Central memory CD4-positive, alpha-beta T cell (primary cell): ENCODE measurements at regions not wholly inside any gene's neighbourhood (a gene's known extent, or its start where the extent isn't known, plus 50 kb on each side); places are given as distances from the start of the nearest gene placed in this dataset.
A peak's percentile ranks its signal among the peaks of the same experiment; 100 is the strongest.

ENCODE experiments used
- DNase-seq: peaks from one replicate; pipeline ENCODE4 v3.0.0; 2022

DNA sequence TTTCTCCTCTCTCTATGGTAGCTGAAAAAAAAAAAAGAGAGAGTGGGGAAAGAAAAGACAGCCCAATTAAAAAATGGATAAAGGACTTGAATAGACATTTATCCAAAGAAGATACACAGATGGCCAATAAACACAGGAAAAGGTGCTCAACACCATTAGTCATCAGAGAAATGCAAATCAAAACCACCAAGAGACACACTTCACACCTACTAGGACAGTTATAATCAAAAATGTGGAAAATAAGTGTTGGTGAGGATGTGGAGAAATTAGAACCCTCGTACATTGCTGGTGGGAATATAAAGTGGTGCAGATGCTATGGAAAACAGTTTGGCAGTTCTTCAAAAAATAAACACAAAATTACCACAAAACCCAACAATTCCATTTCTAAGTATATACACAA is 172.4 kb upstream of the GRIN2B start:
- DNase-seq, result no peak

DNA sequence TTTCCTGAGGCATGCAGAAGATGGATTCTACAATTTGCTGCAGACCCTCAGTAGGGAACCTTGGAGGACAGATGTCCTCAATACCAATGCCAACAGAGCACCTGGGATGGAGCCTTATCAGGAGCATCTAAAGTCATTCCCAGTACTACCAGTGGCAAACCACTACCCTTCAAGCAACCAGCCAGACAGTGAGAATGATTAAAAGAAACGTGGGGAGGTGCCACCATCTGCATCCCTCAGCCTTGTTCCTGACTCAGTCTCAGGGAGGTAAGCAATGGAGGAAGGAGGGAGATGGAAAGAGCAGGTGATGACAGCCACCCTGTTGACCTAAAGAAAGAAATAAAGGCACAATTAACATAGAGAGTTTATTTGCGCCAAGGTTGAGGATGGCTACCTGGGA is 175.2 kb upstream of the GRIN2B start:
- DNase-seq, result no peak

DNA sequence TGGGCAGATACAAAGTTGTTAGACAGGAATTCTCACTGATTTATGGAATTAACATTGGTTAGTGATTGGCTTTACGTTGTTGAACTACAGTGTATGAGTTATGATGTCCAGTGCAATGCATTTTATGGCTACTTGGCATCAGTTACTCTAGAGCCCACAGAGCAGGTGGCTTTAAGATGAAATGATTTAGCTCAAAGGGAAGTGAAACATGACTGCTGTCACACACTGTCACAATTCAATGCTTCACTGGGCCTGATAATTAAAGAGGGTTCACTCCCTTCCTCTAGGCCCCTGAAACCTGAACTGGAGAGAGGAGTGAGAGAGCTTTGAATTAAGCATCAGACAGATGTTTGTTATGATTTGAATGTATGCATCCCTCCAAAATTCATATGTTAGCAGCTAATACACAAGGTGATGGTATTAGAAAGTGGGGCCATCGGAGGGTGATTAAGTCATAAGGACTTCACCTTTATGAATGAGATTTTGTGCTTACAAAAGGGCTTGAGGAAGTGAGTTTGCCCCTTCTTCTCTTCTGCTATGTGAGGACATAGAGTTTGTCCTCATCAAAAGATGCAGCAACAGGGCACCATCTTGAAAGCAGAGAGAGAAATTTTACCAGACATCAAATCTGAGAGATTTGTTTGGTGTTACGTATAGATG is 175.8 kb upstream of the GRIN2B start:
- DNase-seq, result no peak

DNA sequence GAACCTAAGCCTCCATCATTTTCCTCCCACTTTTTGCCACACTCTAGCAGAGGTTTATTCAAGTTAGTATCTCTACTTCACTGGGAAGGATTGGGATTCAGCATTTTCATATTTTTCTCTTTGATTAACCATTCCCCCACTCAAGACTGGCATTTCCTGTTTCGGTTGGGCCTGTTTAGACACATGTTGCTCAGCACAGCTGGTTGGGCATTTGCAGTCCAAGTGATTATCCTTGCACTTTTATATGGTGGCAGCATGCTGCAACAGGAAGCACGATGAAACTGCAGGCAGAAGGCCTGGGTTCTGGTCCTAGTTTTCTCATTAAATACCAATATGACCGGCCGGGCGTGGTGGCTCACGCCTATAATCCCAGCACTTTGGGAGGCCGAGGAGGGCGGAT is 182.9 kb upstream of the GRIN2B start:
- DNase-seq, result no peak

DNA sequence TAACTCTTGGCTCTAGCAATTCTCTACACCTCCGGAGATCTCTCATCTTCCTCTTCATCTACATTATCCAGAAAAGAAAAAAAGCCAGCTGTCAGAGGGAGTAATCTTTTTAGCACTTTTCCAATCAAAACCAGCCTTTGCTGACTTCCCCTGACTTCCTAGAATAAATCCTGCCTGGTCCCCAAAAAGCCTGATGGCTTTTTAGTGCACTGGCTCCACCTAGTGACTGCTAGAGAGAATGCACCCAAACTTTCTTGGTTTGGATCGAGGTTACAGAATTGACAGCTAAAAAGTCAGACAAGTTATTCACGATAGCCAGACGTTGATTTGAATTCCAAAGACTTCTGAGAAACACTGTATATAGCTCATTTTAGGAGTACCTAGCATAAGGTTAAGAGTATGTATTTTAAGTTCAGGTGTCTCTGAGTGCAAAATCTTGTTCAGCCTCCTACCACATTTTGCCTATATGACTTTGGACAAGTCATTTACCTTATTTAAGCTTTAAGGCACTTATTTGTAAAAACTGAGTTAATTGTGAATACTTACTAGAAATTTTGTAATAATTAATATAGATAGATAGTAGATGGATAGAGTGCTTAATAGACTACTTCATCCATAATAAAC is 185.7 kb upstream of the GRIN2B start:
- peak; percentile 11 for DNase-seq

DNA sequence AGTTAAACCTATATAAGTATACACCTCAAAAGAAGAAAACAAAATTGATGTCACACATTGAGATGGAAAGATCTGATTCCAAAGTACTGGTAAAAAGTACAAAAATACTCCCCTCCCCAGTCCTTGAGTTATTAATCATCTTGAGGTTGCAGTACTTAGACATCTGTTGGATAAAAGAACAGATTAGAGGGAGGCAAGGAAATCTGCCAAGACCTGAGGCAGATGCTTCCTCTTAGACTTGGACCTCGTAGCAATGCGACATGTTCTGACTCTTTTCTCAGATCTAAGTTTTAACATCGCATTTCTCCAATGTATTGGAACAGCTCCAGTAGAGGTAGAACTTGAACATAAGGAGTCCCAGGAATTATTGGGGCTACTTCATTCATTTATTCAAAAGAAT is 187.9 kb upstream of the GRIN2B start:
- DNase-seq, result no peak

DNA sequence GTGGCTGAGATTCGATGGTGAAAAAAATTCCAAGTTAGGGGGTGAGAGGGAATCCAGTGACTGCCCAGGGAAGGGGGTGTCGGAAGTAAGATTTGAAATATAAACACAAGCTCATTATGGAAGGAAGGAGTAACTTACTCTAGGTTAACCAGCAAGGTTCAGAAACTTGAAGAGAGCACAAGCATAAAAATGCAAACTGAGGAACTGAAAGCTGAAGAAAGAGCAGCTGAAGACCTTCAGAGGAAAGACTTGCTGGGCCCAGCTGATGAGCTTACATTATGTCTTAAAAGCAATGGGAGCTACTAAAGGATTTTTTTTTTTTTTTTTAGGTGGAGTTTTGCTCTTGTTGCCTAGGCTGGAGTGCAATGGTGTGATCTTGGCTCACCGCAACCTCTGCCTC is 189.7 kb upstream of the GRIN2B start:
- DNase-seq, result no peak

DNA sequence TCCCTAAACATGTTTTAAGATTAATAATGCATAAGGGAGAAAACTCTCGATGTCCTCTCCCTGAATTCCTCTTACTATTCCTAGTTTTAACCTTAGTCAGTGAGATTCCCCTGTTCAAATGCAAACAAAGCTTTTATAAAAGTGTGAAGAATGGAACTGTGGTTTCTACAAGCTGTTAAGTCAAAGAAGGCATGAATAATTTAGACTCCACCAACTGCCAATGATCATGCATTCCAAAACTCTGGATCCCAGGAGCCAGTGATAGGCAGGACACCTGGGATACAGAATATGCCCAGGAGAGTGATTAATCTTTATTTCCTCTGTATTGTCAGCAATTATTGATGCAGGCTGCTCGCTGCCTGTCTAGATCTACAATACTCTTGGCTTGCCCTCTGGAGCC is 190.3 kb upstream of the ATF7IP start:
- DNase-seq, result no peak

DNA sequence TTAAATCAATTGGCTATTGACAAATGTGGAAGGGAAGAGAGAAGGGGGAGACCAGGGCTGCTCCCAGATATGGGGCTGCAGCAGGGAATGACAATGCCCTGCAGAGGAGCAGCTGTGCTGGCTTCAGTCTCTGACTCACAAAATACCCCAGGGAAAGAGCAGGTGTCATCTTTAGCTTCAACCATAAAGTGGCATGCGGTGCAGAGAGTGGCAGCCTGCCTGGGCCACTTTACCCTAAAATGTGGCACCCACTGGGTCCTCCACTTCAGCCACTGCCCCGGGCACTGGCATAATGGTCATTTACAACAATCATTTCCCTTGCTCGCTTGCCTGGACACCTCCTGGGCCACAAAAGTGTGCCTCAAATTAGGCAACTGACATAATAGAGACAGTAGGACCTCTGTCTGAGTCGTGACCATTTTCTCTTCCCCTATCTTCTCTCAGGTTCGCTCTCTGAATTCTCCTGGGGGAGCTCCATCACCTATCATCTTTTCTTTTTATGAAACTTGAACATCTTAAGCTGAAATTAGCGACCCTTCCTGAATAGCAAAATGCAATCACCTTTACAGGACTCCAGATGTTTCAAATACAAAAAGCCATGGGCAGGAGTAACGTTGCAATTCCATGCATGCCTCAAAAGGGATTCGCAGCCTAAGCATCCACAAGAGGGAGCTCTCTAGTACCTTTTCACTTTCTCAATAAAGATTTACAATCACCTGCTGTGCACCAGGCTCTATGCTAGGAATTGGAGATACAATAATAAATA is 179.9 kb upstream of the ATF7IP start:
- no peak for DNase-seq

DNA sequence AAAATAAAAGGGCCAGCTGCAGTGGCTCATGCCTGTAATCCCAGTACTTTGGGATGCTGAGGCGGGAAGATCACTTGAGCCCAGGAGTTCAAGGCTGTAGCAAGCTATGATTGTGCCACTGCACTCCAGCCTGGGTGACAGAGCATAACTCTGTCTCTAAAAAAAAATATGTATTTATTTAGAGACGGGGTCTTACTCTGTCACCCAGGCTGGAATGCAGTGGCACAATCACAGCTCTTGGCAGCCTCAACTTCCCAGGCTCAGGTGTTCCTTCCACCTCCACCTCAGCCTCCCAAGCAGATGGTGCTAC is 179.3 kb upstream of the ATF7IP start:
- DNase-seq, result no peak

DNA sequence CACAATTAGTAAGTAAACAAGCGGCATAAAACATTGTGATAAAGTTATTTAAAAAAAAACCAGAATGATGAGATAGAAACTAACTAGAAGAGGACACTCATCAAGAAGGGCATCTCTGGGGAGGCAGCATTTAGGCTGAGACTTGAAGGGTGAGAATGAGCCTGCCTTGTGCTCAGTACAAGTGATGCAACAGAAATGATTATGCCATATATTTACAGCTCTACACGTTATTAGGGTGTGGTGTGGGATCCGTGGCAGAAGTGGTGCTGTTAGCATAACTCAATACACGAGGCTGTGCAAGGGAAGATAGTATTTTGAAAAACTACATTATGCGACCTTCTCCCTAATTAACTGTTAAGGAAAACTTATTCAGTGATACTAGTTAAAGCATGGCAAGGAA is 178.5 kb upstream of the ATF7IP start:
- DNase-seq, result no peak

DNA sequence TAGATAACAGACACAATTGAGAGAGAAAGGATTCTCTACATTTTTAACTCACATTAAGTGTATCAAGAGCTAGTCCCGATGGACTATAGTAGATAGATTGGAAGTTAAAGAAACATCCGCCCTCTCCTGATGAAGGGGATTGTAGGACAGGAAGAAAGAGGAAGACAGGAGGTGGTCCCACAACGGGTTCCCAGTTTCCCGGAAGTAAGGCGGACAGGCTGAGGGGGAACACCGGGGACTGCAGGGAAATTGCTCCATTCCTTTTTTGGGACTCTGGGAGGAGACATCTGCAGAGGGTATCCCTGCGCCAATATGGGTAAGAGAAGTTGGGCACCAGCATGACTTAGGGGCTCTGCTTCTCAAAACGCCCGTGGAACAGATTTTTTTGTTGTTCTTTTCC is 177.5 kb upstream of the ATF7IP start:
- DNase-seq, result no peak

DNA sequence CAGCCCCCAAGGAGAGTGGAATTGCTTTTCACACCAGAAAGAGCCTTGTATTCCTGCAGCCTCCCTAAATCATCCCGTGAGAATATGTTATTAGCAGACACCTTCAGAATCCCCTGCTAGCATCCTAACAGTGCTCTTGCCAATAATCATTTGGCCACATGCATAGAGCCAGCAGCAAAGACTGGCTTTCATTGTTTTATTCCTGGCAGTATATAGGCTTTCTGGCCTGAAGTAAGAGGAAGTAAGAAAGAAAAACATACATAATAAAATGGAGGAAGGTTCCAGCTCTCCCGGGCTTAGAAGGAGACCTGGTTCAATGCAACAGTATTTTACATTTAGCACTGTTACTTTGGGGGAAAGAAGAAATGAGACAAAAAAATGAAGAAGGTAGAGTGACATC is 176.7 kb upstream of the ATF7IP start:
- DNase-seq, result no peak

DNA sequence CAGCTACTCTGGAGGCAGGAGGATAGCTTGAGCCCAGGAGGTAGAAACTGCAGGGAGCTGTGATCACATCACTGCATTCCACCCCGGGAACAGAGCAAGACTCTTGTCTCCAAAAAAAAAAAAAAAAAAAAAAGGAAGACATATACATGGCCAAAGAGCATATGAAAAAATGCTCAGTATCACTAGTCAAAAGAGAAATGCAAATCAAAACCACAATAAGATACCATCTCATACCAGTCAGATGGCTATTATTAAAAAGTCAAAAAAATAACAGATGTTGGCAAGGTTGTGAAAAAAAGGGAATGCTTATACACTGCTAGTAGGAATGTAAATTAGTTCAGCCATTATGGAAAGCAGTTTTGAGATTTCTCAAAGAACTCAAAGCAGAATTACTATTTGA is 174.8 kb upstream of the ATF7IP start:
- DNase-seq, result no peak

DNA sequence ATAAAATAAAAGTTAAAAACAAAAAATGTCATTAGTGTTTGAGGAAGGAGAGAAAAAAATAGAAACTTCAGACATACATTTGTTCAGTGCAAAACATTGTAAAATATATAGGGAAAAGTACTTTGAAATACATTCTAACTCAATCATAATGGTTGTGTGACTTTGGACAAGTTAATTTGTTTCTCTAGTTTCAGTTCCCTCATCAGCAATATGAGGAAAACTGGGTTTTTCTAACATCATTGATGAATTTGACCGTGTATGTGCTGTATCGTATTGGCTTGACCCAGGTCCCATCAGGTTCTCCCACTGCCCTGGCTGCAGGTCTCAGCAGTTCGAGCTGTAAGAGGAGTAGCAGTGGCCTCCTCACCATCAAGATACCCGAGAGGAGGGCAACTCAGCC is 173.9 kb upstream of the ATF7IP start:
- no peak for DNase-seq

DNA sequence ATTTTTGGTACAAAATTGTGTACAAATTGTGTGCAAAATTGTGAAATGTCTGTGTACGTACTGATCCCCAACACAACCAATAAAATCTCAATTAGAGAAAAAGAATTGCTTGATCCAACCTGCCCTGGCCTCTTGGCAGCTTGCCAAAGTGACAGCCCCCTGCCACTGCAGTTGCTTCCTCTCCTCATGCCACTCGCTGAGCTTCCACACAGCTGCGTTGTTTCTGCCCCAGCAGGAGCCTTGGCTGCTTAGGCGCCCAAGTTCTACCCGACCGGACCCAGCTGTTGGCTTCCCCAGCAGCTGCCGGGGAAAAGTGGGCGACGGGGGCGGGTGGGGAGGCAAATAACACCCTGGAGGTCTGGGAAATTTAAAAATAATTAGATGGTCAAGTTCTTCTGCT is 171.8 kb upstream of the ATF7IP start:
- DNase-seq, result no peak

DNA sequence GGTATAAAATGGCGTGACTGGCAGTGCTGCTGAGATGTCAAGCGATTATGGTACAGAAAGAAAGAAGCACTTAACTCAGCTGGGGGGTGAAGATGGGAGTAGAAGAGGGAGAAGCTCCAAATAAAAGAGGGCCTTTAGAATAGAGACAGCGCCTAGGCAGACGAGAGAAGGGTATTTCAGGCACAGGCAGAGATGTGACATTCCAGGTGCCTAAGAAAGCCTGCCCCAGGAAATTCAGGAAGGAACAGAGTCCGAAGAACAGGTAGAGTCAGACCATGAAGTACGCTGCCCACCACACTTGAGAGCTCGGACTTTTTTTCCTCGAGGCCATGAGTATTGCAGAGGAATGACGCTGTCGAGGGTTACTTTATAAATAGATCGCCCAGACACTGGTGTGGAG is 170.9 kb upstream of the ATF7IP start:
- no peak for DNase-seq

DNA sequence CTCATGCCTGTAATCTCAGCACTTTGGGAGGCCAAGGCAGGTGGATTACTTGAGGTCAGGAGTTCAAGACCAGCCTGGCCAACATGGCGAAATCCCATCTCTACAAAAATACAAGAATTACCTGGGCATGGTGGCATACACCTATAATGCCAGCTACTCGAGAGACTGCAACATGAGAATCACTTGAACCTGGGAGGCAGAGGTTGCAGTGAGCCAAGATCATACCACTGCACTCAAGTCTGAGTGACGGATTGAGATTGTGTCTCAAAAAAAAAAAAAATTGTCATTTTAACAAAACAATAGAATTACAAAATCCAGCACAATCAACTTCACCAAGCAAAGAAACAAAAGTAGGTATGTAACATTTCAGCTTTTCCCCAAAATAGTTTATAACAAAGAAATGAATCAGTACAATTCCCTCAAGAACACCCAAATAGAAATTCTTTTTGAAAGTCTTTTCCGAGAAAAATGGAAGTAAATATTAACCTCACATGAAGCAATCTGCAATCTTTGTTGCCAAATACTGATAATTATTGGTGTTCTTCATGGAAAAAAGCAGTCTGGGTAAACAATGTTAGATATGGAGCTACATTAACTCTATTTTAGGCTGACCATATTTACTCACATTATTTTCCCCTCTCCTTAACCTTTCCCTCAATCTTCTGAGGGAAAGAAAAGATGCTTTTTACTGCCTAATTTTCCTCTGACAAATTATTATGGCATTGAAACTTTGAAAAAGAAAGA is 165.9 kb upstream of the ATF7IP start:
- no peak for DNase-seq

DNA sequence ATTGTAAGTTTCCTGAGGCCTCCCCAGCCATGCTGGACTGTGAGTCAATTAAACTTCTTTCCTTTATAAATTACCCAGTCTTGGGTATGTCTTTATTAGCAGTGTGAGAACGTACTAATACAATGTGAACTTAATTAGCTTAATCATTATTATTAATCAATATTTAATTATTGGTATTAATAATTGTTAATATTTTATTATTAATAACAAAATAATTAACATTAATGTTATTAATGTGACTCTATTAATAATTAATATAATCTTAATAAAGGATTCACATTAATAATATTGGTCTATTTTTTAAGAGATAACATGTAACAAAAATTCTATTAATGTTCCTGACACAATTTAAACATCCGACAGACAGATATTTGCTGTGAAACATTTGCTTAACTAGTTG is 164.9 kb upstream of the ATF7IP start:
- DNase-seq, result no peak

DNA sequence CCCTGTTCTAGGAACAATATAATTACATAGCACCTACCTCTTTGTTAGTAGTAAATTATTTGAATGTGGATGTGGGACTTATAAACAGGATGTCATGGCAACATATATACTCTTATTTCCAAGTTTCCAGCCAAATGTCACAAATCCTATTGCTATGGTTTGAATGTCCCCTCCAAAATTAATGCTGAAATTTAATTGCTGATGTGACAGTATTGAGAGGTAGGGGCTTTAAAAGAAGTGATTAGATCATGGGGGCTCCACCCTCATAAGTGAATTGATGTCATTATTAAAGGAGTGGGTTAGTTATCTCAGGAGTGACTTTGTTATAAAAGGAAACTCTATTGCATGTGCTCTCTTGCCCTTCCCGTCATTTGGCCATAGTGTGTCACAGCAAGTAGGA is 164.2 kb upstream of the ATF7IP start:
- DNase-seq, result no peak

DNA sequence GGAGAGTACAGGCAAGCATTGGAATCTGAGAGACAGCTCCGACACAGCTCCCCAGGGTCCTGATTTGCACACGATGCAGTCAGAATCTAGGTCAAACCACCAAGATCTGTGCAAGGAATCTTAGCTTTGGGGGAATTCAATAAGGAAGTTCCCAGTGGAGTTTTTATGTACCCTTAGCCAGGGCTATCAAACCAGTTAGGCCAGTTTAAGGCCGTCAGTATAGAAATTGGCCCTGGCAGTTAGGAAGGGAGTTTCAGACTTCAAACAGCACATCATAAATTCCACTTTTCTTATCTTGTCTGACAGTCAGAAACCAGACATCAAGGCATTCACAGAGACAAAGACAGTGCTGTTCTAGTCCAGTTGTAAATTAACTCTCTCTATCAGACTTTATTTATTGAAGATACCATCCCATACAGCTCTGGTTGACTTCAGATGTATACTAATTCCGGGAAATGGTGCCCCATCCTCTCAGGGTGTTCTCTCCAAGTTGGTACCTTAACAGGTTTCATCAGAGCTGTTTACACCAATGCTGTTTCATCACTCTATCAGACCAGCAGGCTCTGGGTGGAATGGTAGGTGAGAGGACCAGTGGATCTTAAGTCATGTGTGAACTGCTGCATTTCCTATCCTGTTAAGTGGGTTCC is 157.5 kb upstream of the ATF7IP start:
- no peak for DNase-seq

DNA sequence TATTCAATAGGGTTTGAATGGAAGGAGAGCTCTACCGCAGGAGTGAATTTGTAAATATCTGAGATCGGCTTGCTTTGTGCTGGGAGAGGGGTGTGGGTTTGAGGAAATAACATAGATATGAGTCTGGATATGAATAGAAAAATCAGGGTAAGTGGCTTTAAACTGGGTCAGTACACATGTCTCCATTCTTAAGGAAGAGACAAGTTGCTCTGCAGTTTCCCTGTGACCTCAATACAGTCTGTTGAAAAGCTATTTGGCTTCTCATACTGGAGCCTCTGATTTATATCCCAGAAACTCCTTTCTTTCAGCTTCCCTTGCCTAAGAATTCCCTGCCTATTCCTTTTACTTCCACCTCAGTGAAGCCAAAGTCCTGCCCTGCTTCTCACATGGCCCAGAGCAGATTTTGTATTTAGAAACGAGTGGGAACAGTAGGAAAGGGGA is 153.5 kb upstream of the ATF7IP start:
- no peak for DNase-seq

DNA sequence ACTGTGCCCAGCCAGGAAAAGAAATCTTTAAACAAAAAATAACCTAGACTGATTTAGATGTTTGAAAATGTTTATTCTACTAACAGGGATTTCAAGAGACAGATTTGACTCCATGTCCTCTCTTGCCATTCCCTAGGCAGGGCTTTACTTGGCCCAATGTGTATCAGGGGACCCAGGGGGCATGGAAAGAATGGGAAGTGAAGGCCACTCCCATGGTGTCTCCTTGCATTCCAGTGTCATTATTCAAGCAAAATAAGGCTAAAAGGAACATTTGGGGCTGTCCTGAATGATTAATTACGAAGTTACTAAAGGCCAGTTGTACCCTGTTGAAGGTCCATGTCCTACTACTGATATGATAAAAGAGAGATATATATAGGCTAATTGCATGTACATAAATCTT is 151.9 kb upstream of the ATF7IP start:
- no peak for DNase-seq
